ENCODE measurements at regions not wholly inside any gene's neighbourhood (a gene's known extent, or its start where the extent isn't known, plus 50 kb on each side); places are given as distances from the start of the nearest gene placed in this dataset.
"Not testable (repeated sequence)": the region's sequence is repeated elsewhere in the genome, so short reads cannot be mapped to it uniquely, and the experiment has no call there.

- TF ChIP-seq, protein P1, sequence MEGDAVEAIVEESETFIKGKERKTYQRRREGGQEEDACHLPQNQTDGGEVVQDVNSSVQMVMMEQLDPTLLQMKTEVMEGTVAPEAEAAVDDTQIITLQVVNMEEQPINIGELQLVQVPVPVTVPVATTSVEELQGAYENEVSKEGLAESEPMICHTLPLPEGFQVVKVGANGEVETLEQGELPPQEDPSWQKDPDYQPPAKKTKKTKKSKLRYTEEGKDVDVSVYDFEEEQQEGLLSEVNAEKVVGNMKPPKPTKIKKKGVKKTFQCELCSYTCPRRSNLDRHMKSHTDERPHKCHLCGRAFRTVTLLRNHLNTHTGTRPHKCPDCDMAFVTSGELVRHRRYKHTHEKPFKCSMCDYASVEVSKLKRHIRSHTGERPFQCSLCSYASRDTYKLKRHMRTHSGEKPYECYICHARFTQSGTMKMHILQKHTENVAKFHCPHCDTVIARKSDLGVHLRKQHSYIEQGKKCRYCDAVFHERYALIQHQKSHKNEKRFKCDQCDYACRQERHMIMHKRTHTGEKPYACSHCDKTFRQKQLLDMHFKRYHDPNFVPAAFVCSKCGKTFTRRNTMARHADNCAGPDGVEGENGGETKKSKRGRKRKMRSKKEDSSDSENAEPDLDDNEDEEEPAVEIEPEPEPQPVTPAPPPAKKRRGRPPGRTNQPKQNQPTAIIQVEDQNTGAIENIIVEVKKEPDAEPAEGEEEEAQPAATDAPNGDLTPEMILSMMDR (IDR thresholded peaks at IDR 0.05; ENCODE audit: insufficient read depth, low read depth, low read length, missing control alignments): no peak
These were observed 742.9 kb downstream of the DHX35 start for GRCh38 chr20:39705032-39705431.

DNA sequence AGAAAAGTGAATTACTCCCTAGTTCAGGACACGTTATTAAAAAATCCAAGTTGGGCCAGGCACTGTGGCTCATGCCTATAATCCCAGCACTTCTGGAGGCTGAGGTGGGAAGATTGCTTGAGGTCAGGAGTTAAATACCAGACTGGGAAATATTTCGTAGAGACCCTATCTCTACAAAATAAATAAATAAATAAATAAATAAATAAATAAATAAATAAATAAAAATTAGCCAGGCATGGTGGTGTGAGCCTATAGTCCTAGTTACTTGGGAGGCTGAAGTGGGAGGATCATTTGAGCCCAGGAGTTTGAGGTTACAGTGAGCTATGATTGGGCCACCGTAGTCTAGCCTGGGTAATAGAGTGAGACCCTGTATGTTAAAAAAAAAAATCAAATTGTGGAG lies 741.2 kb downstream of the DHX35 start:
- DNase-seq (ENCODE audit: low read depth); H3K4me3 ChIP-seq (ENCODE audit: low read length): not testable (repeated sequence)

More at GRCh38 chr20:39705032-39705431, 742.9 kb downstream of the DHX35 start:
- H3K4me3 ChIP-seq (ENCODE audit: low read length): no peak overlapping the region
- DNase-seq (ENCODE audit: low read depth): no peak

DNA sequence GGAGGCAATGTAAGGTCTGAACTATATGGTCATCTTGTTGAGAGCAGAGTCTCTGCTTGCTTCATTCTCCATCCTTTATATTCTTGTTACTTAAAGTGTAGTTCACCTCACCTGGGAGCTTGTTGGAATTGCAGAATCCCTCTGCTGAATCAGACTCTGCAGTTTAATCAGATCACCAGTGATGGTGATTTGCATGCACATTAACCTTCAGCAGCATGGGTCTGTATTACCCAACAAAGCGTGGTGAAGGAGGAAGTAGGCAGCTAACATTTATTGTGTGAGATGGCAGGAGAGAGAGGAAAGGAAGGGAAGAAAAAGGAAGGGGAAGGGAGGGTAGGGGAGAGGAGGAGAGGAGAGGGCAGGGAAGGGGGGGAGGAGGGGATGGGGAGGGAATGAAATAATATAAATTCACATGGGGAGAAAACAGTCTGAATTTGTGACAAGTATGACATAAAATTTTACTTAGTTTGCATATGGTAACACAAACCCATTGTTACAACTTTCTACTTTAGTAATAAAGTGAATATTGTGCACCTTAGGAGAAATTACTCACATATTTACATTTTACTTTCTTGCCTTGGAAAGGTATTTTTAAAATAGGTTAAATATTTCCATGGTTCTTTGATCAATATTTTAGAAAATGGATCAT lies 740.7 kb downstream of the DHX35 start:
- TF ChIP-seq, protein P1 (IDR thresholded peaks at IDR 0.05; ENCODE audit: insufficient read depth, low read depth, low read length, missing control alignments): no peak
- H3K4me3 ChIP-seq (ENCODE audit: low read length): no peak overlapping the region
- DNase-seq (ENCODE audit: low read depth): no peak

DNA sequence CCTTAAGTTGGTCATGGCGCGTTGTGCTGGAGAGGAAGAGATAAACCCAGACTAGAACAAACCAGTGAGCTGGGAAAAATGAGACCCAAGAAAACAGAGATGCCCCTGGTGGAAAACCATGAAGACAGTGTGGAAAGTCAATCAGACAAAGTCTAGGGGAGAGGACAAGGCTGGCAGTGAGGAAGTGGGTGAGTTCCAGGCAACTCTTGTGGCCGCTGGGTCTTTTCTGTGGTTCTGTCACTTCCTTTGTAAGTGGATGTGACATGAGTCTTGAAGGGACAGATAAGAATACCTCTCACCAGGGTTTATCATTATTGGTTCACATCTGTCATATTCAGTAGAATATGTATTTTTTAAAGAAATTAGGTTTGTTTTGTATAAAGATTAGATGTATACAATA lies 738.4 kb downstream of the DHX35 start:
- no peak overlapping the region for H3K4me3 ChIP-seq (ENCODE audit: low read length)
- DNase-seq (ENCODE audit: low read depth): no peak
- TF ChIP-seq, protein P1 (IDR thresholded peaks at IDR 0.05; ENCODE audit: insufficient read depth, low read depth, low read length, missing control alignments): no peak

DNA sequence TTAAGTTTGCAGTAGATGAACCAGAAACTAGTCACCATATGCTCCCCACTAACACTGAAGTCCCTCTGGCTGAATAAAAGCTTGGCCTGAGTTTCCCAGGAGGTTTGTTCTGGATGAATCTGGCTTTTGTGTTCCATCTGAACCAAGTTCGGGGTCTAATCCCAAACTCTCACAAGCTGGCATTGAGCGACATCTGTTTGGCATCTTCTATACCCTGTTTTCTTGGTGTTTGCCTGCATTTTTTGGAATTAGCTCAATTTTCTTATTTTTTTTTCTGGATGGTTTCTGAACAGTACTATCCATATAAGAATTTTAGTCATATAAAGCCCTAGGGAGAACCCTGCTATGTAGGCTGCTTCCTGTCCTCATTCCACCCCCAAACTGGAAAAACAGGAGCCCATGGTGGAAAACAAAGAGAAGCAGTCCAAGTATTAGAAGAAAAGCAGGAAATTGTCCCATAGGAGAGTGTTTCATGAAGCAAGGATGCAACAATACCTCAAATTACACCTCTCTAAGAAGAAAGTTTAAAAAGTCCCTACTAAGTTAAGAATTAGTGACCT lies 737.1 kb downstream of the DHX35 start:
- H3K4me3 ChIP-seq (ENCODE audit: low read length): no peak overlapping the region
- DNase-seq (ENCODE audit: low read depth): no peak
- TF ChIP-seq, protein P1 (IDR thresholded peaks at IDR 0.05; ENCODE audit: insufficient read depth, low read depth, low read length, missing control alignments): no peak

DNA sequence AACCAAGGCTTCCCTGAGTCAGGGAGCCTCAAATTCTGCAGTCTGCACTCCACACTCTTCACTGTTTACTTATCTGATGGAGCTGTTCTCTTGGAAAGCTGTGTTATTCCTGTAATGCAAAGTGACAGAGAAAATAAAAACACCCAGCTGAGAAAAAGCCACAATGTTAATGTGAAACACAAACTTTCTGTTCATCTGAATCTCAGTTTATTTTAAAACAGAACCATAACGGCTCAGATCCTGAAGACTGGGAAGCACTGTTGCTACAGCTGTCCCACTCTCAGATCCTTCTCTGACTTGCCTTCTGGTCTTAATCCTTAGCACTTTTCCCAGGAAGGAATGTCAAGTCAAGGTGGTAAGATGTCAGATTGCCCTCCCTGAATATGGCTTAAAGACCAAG lies 736.6 kb downstream of the DHX35 start:
- H3K4me3 ChIP-seq (ENCODE audit: low read length): no peak overlapping the region
- TF ChIP-seq, protein P1 (IDR thresholded peaks at IDR 0.05; ENCODE audit: insufficient read depth, low read depth, low read length, missing control alignments): no peak
- no peak for DNase-seq (ENCODE audit: low read depth)

DNA sequence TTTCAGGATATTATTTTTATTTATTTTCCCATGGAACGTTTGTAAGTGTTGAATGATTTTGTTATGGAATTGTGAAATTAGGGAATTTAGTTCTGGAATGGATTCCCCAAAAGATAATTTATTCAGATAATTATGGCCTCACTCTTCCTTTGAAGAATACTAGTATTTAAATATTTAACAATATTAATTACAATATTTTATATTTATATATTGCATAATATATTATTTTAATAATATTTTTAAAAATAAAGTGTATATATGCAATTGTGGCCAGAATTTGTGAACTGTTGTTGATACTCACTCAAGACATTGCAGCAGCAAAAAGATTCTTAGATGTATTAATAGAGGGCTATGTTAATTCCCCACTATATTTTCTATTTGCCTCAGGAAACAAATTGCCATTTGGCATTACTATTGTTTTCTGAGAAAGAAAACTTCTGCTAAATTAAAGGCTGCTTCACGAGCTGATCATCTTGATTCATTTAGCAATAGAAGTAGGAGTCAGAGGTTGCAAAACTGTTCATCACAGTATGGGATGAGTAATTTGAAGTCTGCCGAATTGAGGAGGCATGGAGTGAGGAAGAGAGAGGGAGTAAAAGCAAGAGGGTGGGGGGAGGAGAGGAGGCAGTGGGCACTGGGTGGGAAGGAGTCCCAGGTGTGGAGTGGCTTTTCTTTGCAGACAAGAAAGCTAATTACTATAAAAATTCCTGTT lies 729.2 kb downstream of the DHX35 start:
- TF ChIP-seq, protein P1 (IDR thresholded peaks at IDR 0.05; ENCODE audit: insufficient read depth, low read depth, low read length, missing control alignments): no peak
- no peak overlapping the region for H3K4me3 ChIP-seq (ENCODE audit: low read length)
- peak; percentile 43 for DNase-seq (ENCODE audit: low read depth)

Data from epithelial cell of esophagus (primary cell).